SK-N-SH (cell line): ENCODE measurements at regions not wholly inside any gene's neighbourhood (a gene's known extent, or its start where the extent isn't known, plus 50 kb on each side); places are given as distances from the start of the nearest gene placed in this dataset.

ENCODE experiments used
- CTCF ChIA-PET: fragments of 300-600, 350-600 bp; formaldehyde crosslinking; extraction: SDS; loops from one replicate; lab custom pipeline; 2021; lab: Yijun Ruan, JAX
- POLR2A ChIA-PET: fragments of 350-600 bp; sonication (Branson Sonifier 250); formaldehyde crosslinking; extraction: SDS; loops from one replicate; lab custom pipeline; 2020; ENCODE audit warnings: antibody characterized with exemption, inconsistent platforms; lab: Yijun Ruan, JAX
- DNase-seq: peaks from one replicate; pipeline ENCODE4 v3.0.0; 2012
- H2AFZ ChIP-seq: fragments of 200-600 bp; sonication (generic); 2 replicates; pipeline ENCODE4 v1.8.1; 2016; ENCODE audit warnings: antibody characterized with exemption, mild to moderate bottlenecking, low read depth
- H3F3A ChIP-seq: fragments of 200-600 bp; sonication (generic); replicated peaks from 2 replicates; pipeline ENCODE3; 2016; ENCODE audit warnings: antibody characterized with exemption, mild to moderate bottlenecking; ENCODE audit not compliant: insufficient read depth
- H3K27ac ChIP-seq, 2 experiments: fragments of 200-500 bp in 1 of 2; fragments of 200-600 bp in 1 of 2; sonication (Bioruptor generic) in 1 of 2; sonication (generic), shearing (Covaris generic) in 1 of 2; 2 replicates each; pipeline versions ENCODE4 v1.5.1 to v1.6.1; 2014 to 2016; ENCODE audit warnings: low read depth in 2 of 2, inconsistent platforms in 1 of 2, low read length in 1 of 2, mild to moderate bottlenecking in 1 of 2, mixed read lengths in 1 of 2
- H3K27me3 ChIP-seq: fragments of 200-600 bp; sonication (generic), shearing (Covaris generic); 2 replicates; pipeline ENCODE4 v1.6.1; 2016; ENCODE audit warnings: mixed run types; ENCODE audit not compliant: insufficient read depth
- H3K36me3 ChIP-seq, 2 experiments: fragments of 200-500 bp in 1 of 2; fragments of 200-600 bp in 1 of 2; sonication (Bioruptor generic) in 1 of 2; sonication (generic) in 1 of 2; replicated peaks in 1 of 2; 2 replicates each; pipeline versions ENCODE3 to v1.5.1; 2014 to 2016; ENCODE audit warnings: low read length in 1 of 2, mild to moderate bottlenecking in 1 of 2; ENCODE audit not compliant: insufficient read depth in 2 of 2, control insufficient read depth in 1 of 2
- H3K4me1 ChIP-seq, 2 experiments: fragments of 200-500 bp in 1 of 2; fragments of 200-600 bp in 1 of 2; sonication (Bioruptor generic) in 1 of 2; sonication (generic), shearing (Covaris generic) in 1 of 2; 2 replicates each; pipeline versions ENCODE4 v1.5.1 to v1.6.1; 2014 to 2016; ENCODE audit warnings: low read depth in 1 of 2, low read length in 1 of 2, mixed run types in 1 of 2; ENCODE audit not compliant: insufficient read depth in 2 of 2, control insufficient read depth in 1 of 2
- H3K4me2 ChIP-seq: fragments of 200-600 bp; sonication (generic), shearing (Covaris generic); 2 replicates; pipeline ENCODE4 v1.6.1; 2017; ENCODE audit warnings: mixed run types
- H3K4me3 ChIP-seq, 2 experiments: fragments of 200-500 bp in 1 of 2; fragments of 200-600 bp in 1 of 2; sonication (Bioruptor generic) in 1 of 2; sonication (generic), shearing (Covaris generic) in 1 of 2; 2 replicates each; pipeline versions ENCODE4 v1.5.1 to v1.8.1; 2014 to 2016; ENCODE audit warnings: low read depth in 2 of 2, inconsistent platforms in 1 of 2, low read length in 1 of 2, mild to moderate bottlenecking in 1 of 2, mixed read lengths in 1 of 2, moderate library complexity in 1 of 2
- H3K79me2 ChIP-seq: fragments of 200-600 bp; sonication (generic); 2 replicates; pipeline ENCODE4 v1.8.1; 2017; ENCODE audit warnings: mild to moderate bottlenecking; ENCODE audit not compliant: insufficient read depth
- H3K9ac ChIP-seq: fragments of 200-600 bp; sonication (generic); 2 replicates; pipeline ENCODE4 v1.6.1; 2017; ENCODE audit warnings: mixed run types
- H3K9me2 ChIP-seq: fragments of 200-600 bp; sonication (generic); 2 replicates; pipeline ENCODE4 v1.6.1; 2017; ENCODE audit warnings: mixed run types
- H3K9me3 ChIP-seq: fragments of 200-600 bp; sonication (generic); 2 replicates; pipeline ENCODE4 v1.6.1; 2017; ENCODE audit warnings: mixed run types, mild to moderate bottlenecking, moderate library complexity
- H4K20me1 ChIP-seq: fragments of 200-600 bp; sonication (generic); 2 replicates; pipeline ENCODE4 v1.6.1; 2017; ENCODE audit warnings: mild to moderate bottlenecking, mixed run types; ENCODE audit not compliant: insufficient read depth
- CHD2 ChIP-seq: fragments of 150-350 bp; IDR thresholded peaks from 2 replicates; pipeline ENCODE4 v1.6.1; 2018; ENCODE audit warnings: low read length; ENCODE audit not compliant: partially characterized antibody
- FOSL2 ChIP-seq: IDR thresholded peaks from 2 replicates; pipeline ENCODE4 v1.4.0; 2012; ENCODE audit warnings: low read depth, mild to moderate bottlenecking, moderate library complexity, borderline replicate concordance
- FOXJ3 ChIP-seq: sonication (generic); formaldehyde crosslinking; IDR thresholded peaks from 2 replicates; pipeline ENCODE4 v1.5.1; 2020; ENCODE audit warnings: mild to moderate bottlenecking, missing genetic modification reagents
- FOXM1 ChIP-seq: IDR thresholded peaks from 2 replicates; pipeline ENCODE4 v1.4.0; 2012; ENCODE audit warnings: low read depth, mild to moderate bottlenecking
- NRF1 ChIP-seq: IDR thresholded peaks from 2 replicates; pipeline ENCODE4 v1.6.1; 2012; ENCODE audit warnings: low read depth, mild to moderate bottlenecking, low read length
- POLR2AphosphoS5 ChIP-seq: IDR thresholded peaks from 2 replicates; pipeline ENCODE4 v1.6.1; 2012; ENCODE audit warnings: low read depth, low read length
- TAF1 ChIP-seq: IDR thresholded peaks from 2 replicates; pipeline ENCODE4 v1.6.1; 2012; ENCODE audit warnings: low read depth, mild to moderate bottlenecking, low read length, moderate library complexity, borderline replicate concordance
- TEAD4 ChIP-seq: IDR thresholded peaks from 2 replicates; pipeline ENCODE4 v1.4.0; 2012; ENCODE audit warnings: mild to moderate bottlenecking, borderline replicate concordance; ENCODE audit not compliant: insufficient read depth
- WGBS: methylation state at CpG from one replicate; pipeline ENCODE4 v1.1.6; 2017; ENCODE audit warnings: low lambda C conversion rate; 5-methylcytosine and 5-hydroxymethylcytosine counted together
- TF ChIP-seq, protein P1 (sequence below): IDR thresholded peaks from 2 replicates; pipeline ENCODE4 v1.4.0; 2012; ENCODE audit warnings: low read depth, borderline replicate concordance
- TF ChIP-seq, protein P2 (sequence below): IDR thresholded peaks from 2 replicates; pipeline ENCODE4; 2012
- TF ChIP-seq, protein P3 (sequence below): fragments of 200-600 bp; sonication (generic); IDR thresholded peaks from 2 replicates; pipeline ENCODE4 v1.6.1; 2017; ENCODE audit warnings: antibody characterized with exemption, mild to moderate bottlenecking, moderate library complexity

DNA sequence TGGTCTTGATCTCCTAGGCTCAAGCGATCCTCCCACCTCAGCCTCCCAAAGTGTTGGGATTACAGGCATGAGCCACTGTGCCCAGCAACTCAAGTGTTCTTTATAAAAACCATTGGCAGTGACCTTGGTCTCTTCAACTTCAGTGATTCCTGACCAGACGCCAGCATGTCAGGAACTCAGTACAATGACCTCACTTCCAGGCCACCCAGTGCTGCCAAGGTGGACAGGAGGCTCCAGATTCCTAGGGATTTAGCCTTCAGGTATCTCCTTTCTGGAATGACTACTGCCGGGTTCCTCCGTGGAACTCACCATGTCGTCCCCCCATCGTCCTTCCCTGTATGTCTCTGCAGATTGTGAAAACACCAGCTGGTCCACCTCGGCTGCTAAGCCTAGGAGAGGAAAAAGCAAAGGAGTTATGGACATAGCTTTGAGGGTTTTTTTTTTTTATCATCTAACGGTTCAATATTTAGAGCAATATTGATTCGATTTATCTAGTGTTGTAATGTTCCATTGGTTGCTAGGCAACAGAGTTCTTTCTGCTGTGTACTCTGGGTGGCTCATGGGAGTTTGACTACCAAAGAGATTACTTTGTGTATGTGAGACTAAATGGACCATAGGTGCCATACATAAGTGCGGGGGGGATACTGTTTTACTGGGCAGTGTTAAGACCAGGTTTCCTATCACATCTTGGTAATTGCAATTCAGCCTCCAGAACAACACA is 425.8 kb upstream of the AUTS2 start:
- no peak for TF ChIP-seq FOSL2
- TF ChIP-seq, protein P1, sequence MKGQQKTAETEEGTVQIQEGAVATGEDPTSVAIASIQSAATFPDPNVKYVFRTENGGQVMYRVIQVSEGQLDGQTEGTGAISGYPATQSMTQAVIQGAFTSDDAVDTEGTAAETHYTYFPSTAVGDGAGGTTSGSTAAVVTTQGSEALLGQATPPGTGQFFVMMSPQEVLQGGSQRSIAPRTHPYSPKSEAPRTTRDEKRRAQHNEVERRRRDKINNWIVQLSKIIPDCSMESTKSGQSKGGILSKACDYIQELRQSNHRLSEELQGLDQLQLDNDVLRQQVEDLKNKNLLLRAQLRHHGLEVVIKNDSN = no peak
- Histone ChIP-seq H3K4me2 (no peak overlapping the region), H3K27ac (no peak overlapping the region), H3K27me3 (no peaks in the 10 kb centered on the region), H3K79me2 (no peaks in the 10 kb centered on the region), H3F3A (no peaks in the 10 kb centered on the region), H3K4me3 (no peak overlapping the region), H4K20me1 (no peaks in the 10 kb centered on the region), H3K4me1 (peaks cover 0 to 7% of the 10 kb centered on the region in 2 experiments; a peak in 1 of 4 replicates), H3K36me3 (no peaks in the 10 kb centered on the region), H3K9me2 (no peaks in the 10 kb centered on the region), H3K9me3 (no peaks in the 10 kb centered on the region), H3K9ac (no peak overlapping the region), H2AFZ (no peak overlapping the region)
- ChIA-PET CTCF (interaction anchor here (0.6 kb wide), 1 partner anchor 124 kb away, joined by 3 read pairs; no protein-coding TSS in a partner anchor), POLR2A (no interaction called here)
- WGBS = 53% methylated on average over 10 of the region's 10 CpGs
- no peak for DNase-seq

DNA sequence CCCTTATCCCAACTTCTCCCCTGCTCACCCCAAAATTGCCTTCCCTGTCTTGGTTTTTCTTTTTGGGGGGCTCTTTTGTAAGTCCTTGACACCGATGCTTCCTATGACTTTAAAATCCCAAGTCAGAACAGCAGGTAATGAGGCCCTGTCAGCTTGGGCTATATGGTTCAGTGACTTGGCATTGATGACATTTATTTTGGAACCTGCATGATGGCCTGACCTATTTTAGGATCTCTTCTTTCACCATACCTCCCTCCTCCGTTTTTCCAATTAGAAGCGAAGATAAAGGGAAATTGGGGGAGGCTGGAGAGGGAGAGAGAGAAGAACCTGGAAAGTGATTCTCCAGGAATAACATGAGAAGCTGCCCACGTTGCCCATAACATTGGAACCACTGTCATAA is 424.9 kb upstream of the AUTS2 start:
- no peaks in the 10 kb centered on the region for H3K9me2 ChIP-seq
- no peaks in the 10 kb centered on the region for H4K20me1 ChIP-seq
- H3K79me2 ChIP-seq = no peaks in the 10 kb centered on the region
- H3K4me2 ChIP-seq = no peak overlapping the region
- H3K4me1 ChIP-seq = peaks cover 0 to 7% of the 10 kb centered on the region in 2 experiments; a peak in 1 of 4 replicates
- no peak overlapping the region for H3K9ac ChIP-seq
- H2AFZ ChIP-seq = no peak overlapping the region
- POLR2A ChIA-PET = interaction anchor here (0.7 kb wide), 1 partner anchor 421 kb away, joined by 3 read pairs; no protein-coding TSS in a partner anchor
- H3K4me3 ChIP-seq = no peak overlapping the region
- H3K36me3 ChIP-seq = no peaks in the 10 kb centered on the region
- CTCF ChIA-PET = no interaction called here
- H3K27me3 ChIP-seq = no peaks in the 10 kb centered on the region
- no peaks in the 10 kb centered on the region for H3F3A ChIP-seq
- 26% methylated on average over 4 of the region's 4 CpGs for WGBS
- no peak for DNase-seq
- H3K9me3 ChIP-seq = no peaks in the 10 kb centered on the region
- no peak overlapping the region for H3K27ac ChIP-seq
- no peak for TF ChIP-seq POLR2AphosphoS5
- no peak for TF ChIP-seq NRF1
- TF ChIP-seq, protein P2, sequence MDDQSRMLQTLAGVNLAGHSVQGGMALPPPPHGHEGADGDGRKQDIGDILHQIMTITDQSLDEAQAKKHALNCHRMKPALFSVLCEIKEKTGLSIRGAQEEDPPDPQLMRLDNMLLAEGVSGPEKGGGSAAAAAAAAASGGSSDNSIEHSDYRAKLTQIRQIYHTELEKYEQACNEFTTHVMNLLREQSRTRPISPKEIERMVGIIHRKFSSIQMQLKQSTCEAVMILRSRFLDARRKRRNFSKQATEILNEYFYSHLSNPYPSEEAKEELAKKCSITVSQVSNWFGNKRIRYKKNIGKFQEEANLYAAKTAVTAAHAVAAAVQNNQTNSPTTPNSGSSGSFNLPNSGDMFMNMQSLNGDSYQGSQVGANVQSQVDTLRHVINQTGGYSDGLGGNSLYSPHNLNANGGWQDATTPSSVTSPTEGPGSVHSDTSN = no peak
- TF ChIP-seq, protein P3, sequence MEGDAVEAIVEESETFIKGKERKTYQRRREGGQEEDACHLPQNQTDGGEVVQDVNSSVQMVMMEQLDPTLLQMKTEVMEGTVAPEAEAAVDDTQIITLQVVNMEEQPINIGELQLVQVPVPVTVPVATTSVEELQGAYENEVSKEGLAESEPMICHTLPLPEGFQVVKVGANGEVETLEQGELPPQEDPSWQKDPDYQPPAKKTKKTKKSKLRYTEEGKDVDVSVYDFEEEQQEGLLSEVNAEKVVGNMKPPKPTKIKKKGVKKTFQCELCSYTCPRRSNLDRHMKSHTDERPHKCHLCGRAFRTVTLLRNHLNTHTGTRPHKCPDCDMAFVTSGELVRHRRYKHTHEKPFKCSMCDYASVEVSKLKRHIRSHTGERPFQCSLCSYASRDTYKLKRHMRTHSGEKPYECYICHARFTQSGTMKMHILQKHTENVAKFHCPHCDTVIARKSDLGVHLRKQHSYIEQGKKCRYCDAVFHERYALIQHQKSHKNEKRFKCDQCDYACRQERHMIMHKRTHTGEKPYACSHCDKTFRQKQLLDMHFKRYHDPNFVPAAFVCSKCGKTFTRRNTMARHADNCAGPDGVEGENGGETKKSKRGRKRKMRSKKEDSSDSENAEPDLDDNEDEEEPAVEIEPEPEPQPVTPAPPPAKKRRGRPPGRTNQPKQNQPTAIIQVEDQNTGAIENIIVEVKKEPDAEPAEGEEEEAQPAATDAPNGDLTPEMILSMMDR = no peak
- no peak for TF ChIP-seq FOXM1
- TF ChIP-seq, protein P1 = no peak
- no peak for TF ChIP-seq FOXJ3 (CRISPR knock-in tag)
- no peak for TF ChIP-seq TAF1
- no peak for TF ChIP-seq TEAD4
- no peak for TF ChIP-seq CHD2
